SK-N-SH (cell line): ENCODE measurements at regions not wholly inside any gene's neighbourhood (a gene's known extent, or its start where the extent isn't known, plus 50 kb on each side); places are given as distances from the start of the nearest gene placed in this dataset.

Source experiments
- EP300 ChIP-seq, 2 experiments: IDR thresholded peaks; 2 replicates each; pipeline versions ENCODE4 v1.4.0 to v1.6.1; 2012; ENCODE audit warnings: borderline replicate concordance in 1 of 2, low read depth in 1 of 2, low read length in 1 of 2
- EZH2phosphoT487 ChIP-seq: fragments of 200-600 bp; sonication (generic); IDR thresholded peaks from 2 replicates; pipeline ENCODE4 v1.6.1; 2017; ENCODE audit warnings: low read depth, mixed run types, mild to moderate bottlenecking, antibody characterized with exemption, moderate library complexity, borderline replicate concordance
- MEF2A ChIP-seq: IDR thresholded peaks from 2 replicates; pipeline ENCODE4 v1.4.0; 2012; ENCODE audit warnings: low read depth, borderline replicate concordance
- RAD21 ChIP-seq: IDR thresholded peaks from 2 replicates; pipeline ENCODE4 v1.6.1; 2012; ENCODE audit warnings: mild to moderate bottlenecking, low read length
- TAF1 ChIP-seq: IDR thresholded peaks from 2 replicates; pipeline ENCODE4 v1.6.1; 2012; ENCODE audit warnings: low read depth, mild to moderate bottlenecking, low read length, moderate library complexity, borderline replicate concordance
- USF1 ChIP-seq: IDR thresholded peaks from 2 replicates; pipeline ENCODE4 v1.4.0; 2012; ENCODE audit warnings: low read depth, borderline replicate concordance
- TF ChIP-seq, protein P1 (sequence below): IDR thresholded peaks from 2 replicates; pipeline ENCODE4 v1.4.0; 2012; ENCODE audit warnings: low read depth
- TF ChIP-seq, protein P2 (sequence below): fragments of 200-600 bp; sonication (generic); IDR thresholded peaks from 2 replicates; pipeline ENCODE4 v1.6.1; 2017; ENCODE audit warnings: antibody characterized with exemption, mild to moderate bottlenecking, moderate library complexity

DNA sequence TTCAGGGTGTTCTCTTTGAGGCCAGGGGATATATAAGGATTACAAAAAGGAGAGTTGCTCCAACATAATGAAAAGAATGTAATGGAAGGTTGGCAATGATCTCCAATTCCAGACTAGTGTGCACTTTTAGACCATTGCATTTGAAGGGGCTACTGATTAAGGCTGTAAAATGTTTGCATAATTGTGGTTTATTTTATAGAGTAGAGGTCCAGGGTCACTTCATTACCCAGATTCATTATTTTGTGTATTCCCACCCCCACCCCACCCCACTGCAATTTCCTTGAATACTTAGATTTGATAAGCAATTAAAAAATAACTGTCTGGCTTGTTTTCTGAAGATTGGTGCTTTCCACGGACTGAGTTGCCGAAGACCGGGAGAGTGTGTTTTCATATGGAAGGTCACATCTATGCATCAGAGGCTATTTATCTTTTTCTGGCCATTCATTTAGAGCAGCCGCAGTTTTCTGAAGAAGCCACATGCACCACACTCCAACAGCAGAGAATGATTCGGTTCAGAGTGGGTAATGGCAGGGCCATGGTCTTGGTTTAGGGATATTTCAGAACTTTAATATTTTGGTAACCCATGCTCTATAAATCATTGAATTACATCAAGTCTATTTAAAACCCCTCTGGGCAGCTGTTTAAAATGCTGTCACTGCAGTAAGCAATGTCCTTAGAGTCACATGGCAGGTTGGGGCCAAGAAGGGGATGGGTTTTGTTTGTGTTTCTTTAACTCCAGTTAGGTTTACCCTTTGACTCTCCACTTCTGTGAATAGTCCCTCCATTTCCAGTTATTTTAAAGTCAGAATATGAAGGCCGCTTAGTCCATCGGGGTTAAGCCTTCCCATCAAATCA is 94.6 kb downstream of the TMEM30B start:
- TF ChIP-seq MEF2A (no peak), EP300 (IDR thresholded peaks at IDR 0.05; ENCODE audit: borderline replicate concordance in 1 of 2, low read depth in 1 of 2, low read length in 1 of 2) (no peak), EZH2phosphoT487 (no peak), USF1 (no peak), RAD21 (no peak), TAF1 (no peak)
- TF ChIP-seq, protein P1, sequence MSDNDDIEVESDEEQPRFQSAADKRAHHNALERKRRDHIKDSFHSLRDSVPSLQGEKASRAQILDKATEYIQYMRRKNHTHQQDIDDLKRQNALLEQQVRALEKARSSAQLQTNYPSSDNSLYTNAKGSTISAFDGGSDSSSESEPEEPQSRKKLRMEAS, result no peak
- TF ChIP-seq, protein P2, sequence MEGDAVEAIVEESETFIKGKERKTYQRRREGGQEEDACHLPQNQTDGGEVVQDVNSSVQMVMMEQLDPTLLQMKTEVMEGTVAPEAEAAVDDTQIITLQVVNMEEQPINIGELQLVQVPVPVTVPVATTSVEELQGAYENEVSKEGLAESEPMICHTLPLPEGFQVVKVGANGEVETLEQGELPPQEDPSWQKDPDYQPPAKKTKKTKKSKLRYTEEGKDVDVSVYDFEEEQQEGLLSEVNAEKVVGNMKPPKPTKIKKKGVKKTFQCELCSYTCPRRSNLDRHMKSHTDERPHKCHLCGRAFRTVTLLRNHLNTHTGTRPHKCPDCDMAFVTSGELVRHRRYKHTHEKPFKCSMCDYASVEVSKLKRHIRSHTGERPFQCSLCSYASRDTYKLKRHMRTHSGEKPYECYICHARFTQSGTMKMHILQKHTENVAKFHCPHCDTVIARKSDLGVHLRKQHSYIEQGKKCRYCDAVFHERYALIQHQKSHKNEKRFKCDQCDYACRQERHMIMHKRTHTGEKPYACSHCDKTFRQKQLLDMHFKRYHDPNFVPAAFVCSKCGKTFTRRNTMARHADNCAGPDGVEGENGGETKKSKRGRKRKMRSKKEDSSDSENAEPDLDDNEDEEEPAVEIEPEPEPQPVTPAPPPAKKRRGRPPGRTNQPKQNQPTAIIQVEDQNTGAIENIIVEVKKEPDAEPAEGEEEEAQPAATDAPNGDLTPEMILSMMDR, result no peak
